Testis (tissue), 2 donors: ENCODE measurements at regions not wholly inside any gene's neighbourhood (a gene's known extent, or its start where the extent isn't known, plus 50 kb on each side); places are given as distances from the start of the nearest gene placed in this dataset.
A peak's percentile ranks its signal among the peaks of the same experiment; 100 is the strongest.

Source experiments
- DNase-seq: peaks from one replicate; pipeline ENCODE4 v3.0.0-alpha.2; 2019
- H3K27ac ChIP-seq, 2 donors: fragments of 200-600 bp; sonication (generic); one replicate each; pipeline ENCODE4 v1.5.1; 2019
- H3K27me3 ChIP-seq: fragments of 200-600 bp; sonication (generic); one replicate; pipeline ENCODE4 v1.5.1; 2019
- H3K36me3 ChIP-seq: fragments of 200-600 bp; sonication (generic); one replicate; pipeline ENCODE4 v1.5.1; 2017; ENCODE audit warnings: low read depth; ENCODE audit errors: missing control alignments
- H3K4me1 ChIP-seq: fragments of 200-600 bp; sonication (generic); one replicate; pipeline ENCODE4 v1.5.1; 2019
- H3K4me3 ChIP-seq, 2 donors: fragments of 200-600 bp; sonication (generic); one replicate each; pipeline ENCODE4 v1.5.1; 2017 to 2019
- H3K9me3 ChIP-seq: fragments of 200-600 bp; sonication (generic); one replicate; pipeline ENCODE4 v1.5.1; 2017
- POLR2A ChIP-seq: fragments of 450-650 bp; IDR thresholded peaks from one replicate; pipeline ENCODE4 v1.6.1; 2017; ENCODE audit warnings: antibody characterized with exemption, mild to moderate bottlenecking, moderate library complexity
- WGBS, 2 donors: methylation state at CpG; one replicate each; pipeline ENCODE4 v1.1.5; 2018; 5-methylcytosine and 5-hydroxymethylcytosine counted together
- intact Hi-C: fragments of 100-400 bp; cut with DNase I; formaldehyde crosslinking; loops from one replicate; pipeline ENCODE4 v1.15.1; 2023; ENCODE audit warnings: low total_unique reads
- TF ChIP-seq, protein P1 (sequence below), 3 experiments: fragments of 450-650 bp in 2 of 3; fragments of 200-600 bp in 1 of 3; sonication (generic) in 1 of 3; IDR thresholded peaks; one replicate each; pipeline ENCODE4 v1.5.1; 2016 to 2019; ENCODE audit warnings: antibody characterized with exemption in 3 of 3, mild to moderate bottlenecking in 2 of 3, moderate library complexity in 1 of 3

DNA sequence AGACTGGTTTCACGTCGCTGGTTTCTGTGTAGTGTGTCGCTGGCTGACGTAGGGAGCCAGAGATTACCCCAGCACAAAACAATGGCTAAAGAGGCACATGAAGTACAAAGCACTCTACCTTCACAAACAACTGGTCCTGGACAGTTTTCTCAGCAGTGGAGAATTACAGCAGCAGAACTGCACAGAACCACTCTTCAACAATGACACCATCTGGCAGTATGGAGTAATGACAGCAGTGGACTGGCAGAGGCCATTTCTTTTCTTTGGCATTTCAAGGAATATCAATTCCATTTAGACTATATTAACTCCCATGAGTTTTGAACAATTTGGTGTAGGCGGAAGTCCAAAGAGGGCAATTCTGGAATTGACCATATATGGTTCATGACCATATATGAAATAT is 1074.1 kb downstream of the AACS start:
- no peak for TF ChIP-seq POLR2A
- TF ChIP-seq, protein P1, sequence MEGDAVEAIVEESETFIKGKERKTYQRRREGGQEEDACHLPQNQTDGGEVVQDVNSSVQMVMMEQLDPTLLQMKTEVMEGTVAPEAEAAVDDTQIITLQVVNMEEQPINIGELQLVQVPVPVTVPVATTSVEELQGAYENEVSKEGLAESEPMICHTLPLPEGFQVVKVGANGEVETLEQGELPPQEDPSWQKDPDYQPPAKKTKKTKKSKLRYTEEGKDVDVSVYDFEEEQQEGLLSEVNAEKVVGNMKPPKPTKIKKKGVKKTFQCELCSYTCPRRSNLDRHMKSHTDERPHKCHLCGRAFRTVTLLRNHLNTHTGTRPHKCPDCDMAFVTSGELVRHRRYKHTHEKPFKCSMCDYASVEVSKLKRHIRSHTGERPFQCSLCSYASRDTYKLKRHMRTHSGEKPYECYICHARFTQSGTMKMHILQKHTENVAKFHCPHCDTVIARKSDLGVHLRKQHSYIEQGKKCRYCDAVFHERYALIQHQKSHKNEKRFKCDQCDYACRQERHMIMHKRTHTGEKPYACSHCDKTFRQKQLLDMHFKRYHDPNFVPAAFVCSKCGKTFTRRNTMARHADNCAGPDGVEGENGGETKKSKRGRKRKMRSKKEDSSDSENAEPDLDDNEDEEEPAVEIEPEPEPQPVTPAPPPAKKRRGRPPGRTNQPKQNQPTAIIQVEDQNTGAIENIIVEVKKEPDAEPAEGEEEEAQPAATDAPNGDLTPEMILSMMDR (IDR thresholded peaks at IDR 0.05), result peak in 1 of 3 experiments; percentile 9
- Histone ChIP-seq H3K36me3 (no peaks in the 10 kb centered on the region), H3K9me3 (no peaks in the 10 kb centered on the region), H3K4me1 (no peaks in the 10 kb centered on the region), H3K4me3 (no peak overlapping the region), H3K27ac (no peak overlapping the region), H3K27me3 (no peaks in the 10 kb centered on the region)
- WGBS, 2 donors, result 96 to 98% methylated on average over 5 of the region's 5 CpGs
- intact Hi-C loops, result no loop called here
- no peak for DNase-seq

GRCh38 chr12:126144603-126145002 is 1079.4 kb downstream of the AACS start:
- intact Hi-C loops, result no loop called here
- TF ChIP-seq, protein P1 (IDR thresholded peaks at IDR 0.05), result no peak
- no peak for TF ChIP-seq POLR2A
- Histone ChIP-seq H3K36me3 (no peaks in the 10 kb centered on the region), H3K4me1 (no peaks in the 10 kb centered on the region), H3K27ac (no peak overlapping the region), H3K4me3 (no peak overlapping the region), H3K9me3 (no peaks in the 10 kb centered on the region), H3K27me3 (no peaks in the 10 kb centered on the region)
- WGBS, 2 donors, result 93 to 96% methylated on average over 4 of the region's 4 CpGs
- DNase-seq, result no peak

GRCh38 chr12:126147321-126147720 is 1082.1 kb downstream of the AACS start:
- H3K4me3 ChIP-seq, result no peak overlapping the region
- no peaks in the 10 kb centered on the region for H3K9me3 ChIP-seq
- no peaks in the 10 kb centered on the region for H3K27me3 ChIP-seq
- no peaks in the 10 kb centered on the region for H3K4me1 ChIP-seq
- intact Hi-C loops, result no loop called here
- H3K36me3 ChIP-seq, result no peaks in the 10 kb centered on the region
- 78 to 90% methylated on average over 1 of the region's 1 CpG for WGBS, 2 donors
- H3K27ac ChIP-seq, result no peak overlapping the region
- TF ChIP-seq POLR2A, result no peak
- TF ChIP-seq, protein P1 (IDR thresholded peaks at IDR 0.05), result no peak
- DNase-seq, result no peak

DNA sequence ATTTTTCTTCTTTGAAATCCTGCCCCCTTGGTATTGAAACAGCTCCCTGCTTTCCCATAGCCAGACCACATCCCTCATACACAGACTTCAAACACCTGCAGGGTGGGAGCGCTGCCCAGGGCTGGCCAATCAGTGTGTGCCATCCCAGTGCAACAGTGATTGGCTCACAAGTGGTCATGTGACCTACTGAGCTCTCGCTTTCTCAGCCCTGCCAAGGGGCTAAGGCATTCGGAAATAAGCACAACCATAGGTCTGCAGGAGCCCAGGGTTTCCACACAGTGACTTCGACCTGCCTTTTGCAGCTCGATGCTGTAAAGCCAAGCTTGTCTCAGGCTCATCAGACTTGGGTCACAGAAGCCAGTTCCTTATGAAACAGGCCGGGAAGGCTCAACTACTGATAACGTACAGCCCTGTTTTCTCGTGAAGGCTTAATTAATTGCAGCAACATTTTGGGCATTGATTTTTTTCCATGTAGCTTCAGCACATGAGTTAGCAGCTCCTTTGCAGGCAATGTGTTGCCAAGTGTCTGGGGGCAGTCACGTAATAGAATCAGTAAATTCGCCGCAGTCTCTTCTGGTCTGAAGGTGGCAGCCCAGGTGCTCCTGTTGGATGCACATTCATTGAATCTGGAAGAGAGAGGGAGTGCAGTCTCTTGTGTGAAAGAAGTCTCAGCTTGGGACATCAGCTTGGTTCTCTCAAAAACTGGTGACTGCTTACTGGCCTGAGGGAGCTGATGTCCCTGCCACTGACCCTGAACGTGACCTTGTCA is 1091.8 kb downstream of the AACS start:
- WGBS, 2 donors, result 37 to 50% methylated on average over 11 to 12 of the region's 12 CpGs
- TF ChIP-seq POLR2A, result no peak
- TF ChIP-seq, protein P1 (IDR thresholded peaks at IDR 0.05), result no peak
- no peaks in the 10 kb centered on the region for H3K36me3 ChIP-seq

DNA sequence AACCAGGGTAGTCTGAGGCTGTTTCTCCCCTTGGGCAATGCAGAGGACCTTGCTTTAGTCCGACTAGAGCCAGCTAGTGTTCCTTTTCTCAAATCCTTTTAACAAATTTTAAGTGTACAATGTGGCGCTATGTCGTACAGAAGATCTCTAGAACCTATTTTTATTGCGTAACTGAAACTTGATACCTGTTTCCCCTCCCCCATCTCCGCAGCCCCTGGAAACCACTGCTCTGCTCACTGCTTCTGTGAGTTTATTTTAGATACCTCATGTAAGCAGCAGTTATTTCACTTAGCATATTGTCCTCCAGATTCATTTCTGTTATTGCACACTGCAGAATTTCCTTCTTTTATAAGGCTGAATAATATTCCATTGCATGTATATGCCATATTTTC is 1092.3 kb downstream of the AACS start:
- WGBS, 2 donors, result 53 to 66% methylated on average over 5 of the region's 5 CpGs
- TF ChIP-seq, protein P1 (IDR thresholded peaks at IDR 0.05), result no peak

More for the DNA sequence above, 1091.8 kb downstream of the AACS start:
- Histone ChIP-seq H3K4me3 (peak overlapping the region in 1 of 2 donors; percentile 36), H3K27me3 (no peaks in the 10 kb centered on the region), H3K27ac (no peak overlapping the region), H3K4me1 (peaks cover 3% of the 10 kb centered on the region), H3K9me3 (no peaks in the 10 kb centered on the region)
- DNase-seq, result peak; percentile 48
- intact Hi-C loops, result no loop called here

More for the DNA sequence above, 1092.3 kb downstream of the AACS start:
- peaks cover 3% of the 10 kb centered on the region for H3K4me1 ChIP-seq
- no peak for DNase-seq
- no peak overlapping the region for H3K27ac ChIP-seq
- intact Hi-C loops, result no loop called here
- H3K4me3 ChIP-seq, result no peak overlapping the region
- no peaks in the 10 kb centered on the region for H3K9me3 ChIP-seq
- no peaks in the 10 kb centered on the region for H3K36me3 ChIP-seq
- no peaks in the 10 kb centered on the region for H3K27me3 ChIP-seq
